ENCODE measurements at regions not wholly inside any gene's neighbourhood (a gene's known extent, or its start where the extent isn't known, plus 50 kb on each side); places are given as distances from the start of the nearest gene placed in this dataset.
"Not testable (repeated sequence)": the region's sequence is repeated elsewhere in the genome, so short reads cannot be mapped to it uniquely, and the experiment has no call there.

DNA sequence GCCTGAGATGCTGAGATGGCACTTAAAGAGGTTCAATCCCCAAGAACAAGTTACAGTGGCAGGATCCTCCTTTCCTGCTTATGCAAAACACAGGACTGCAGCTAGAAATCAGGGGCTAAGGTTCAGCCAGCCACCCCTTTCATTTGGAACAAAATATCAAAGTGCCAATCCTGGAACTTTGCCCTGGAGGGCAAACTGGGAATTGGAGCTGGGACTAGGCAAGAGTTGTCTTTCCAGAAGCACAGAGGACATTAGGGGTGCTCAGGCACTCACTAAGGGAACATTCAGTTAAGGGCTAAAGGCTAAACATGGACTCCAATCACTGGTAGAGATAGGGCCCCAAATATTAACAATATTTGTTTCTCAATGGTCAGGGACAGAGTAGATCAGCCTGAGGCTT lies 237.2 kb downstream of the EMP1 start:
- DNase-seq, result no peak

DNA sequence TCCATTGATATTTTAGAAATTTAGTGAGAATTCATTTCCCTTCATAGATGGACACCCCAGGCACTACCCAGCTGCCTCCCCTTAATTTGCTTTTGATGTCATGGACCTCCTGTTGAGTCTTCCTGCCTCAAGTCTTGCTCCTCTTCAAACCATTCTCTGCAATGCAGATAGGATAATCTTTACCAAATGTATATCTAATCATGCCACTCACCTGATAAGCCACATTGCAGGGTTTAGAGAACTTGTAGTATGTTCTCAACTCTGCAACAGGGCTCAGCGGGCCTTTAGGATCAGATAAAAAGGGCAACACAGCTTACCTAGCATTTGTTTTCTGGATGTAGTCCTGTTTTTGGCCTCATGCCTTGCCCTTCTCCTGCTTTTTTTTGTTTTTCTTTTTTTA lies 234.5 kb downstream of the EMP1 start:
- DNase-seq, result no peak

DNA sequence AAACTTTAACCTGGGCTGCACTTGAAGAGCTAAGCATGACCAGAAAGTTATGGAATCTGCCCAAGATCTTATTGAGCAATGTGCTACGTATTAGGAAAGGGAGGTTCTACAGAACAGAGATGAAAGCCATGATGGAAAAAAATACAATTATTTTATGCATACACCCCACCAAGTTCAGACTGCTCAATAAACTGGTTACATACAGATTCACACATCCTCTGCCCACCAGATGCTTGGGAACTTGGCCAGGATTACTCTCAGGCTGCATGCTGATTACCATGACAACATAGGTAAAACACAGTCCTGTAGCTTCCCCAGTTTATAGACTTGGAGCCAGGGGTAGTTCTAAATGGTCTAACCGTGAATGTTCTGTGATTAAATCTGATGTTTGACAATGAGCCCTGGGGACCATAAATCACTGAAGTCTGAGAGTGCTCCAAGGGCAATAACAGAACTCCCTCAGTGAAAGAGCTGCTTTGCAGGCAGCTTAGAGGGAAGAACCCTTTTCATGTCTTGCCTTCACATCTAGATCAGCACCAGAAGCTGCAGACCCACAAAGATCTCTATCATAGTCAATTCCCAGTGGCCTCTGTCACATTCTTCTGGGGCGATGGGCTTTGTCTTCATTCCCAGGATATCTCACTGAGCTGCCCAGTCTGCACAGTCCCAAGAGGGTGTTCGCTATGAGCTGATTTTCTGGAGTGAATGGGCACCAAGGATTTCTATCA lies 232.2 kb downstream of the EMP1 start:
- no peak for DNase-seq

DNA sequence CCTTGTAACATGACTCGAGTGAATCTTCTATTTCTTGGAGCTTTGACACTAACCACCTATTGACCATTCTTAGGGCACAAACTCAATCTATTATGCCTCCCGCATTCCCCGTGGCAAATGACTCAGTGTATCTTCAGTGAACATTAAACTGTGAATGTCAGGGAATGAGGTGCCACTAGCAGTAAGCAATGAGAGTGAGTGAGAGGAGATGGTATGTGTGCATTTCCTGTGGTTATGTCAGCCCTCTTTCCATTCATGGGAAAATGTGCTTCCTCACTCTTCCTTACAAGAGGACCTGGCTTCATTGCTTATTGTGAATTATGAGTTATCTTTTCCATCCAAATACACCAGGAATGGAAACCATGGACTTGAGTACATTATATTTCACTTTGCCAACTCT lies 229.2 kb downstream of the EMP1 start:
- no peak for DNase-seq

DNA sequence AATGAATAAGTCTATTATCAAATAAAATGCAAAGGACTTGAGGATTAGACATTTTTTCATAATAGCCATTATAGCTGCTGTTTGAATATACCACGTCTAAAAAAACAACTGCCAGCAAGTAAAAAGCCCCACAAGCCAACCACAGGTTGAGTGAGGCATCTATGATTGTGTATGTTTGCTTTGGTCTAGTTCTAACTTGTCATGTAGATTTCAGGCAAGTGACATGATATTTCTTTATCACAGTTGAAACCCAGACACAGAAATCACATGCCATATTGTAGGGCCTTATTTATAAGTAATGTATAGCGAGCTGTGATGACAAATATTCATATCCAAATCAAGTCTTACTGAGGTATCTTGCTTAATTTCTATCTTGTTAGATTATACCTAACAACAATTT lies 225.8 kb downstream of the EMP1 start:
- DNase-seq, result no peak

DNA sequence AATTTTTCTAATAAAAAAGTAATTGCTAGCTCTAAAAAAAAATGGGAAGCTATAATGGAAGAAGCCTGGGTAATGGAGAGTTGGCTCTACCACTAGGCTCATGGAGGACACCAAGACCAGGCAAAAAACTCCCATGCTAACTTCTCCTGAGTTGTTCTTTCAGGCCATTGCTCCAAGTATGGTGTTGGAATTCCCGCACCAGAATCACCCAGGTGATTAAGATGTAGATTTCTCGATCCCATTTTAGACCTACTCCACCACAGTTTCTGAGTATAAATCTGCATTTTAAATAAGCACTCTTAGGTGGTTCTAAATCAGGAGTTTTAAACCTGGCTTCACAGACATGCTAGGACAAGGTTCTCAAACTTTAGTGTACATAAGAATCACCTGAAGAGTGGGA lies 221.0 kb downstream of the EMP1 start:
- DNase-seq, result no peak

DNA sequence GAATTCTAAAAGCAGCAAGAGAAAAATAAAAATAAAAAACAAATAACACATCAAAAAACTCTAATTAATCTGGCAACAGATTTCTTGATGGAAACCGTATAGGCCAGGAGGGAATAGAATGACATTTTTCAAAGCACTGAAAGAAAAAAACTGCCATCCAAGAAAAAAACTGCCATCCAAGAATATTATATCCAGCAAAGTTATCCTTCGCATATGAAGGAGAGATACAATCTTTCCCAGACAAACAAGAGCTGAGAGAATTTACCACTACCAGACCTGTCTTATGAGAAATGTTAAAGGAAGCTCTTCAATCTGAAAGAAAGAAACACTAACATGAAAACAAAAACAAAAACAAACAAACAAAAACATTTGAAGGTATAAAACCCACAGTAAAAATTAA lies 214.8 kb downstream of the EMP1 start:
- DNase-seq, result no peak

DNA sequence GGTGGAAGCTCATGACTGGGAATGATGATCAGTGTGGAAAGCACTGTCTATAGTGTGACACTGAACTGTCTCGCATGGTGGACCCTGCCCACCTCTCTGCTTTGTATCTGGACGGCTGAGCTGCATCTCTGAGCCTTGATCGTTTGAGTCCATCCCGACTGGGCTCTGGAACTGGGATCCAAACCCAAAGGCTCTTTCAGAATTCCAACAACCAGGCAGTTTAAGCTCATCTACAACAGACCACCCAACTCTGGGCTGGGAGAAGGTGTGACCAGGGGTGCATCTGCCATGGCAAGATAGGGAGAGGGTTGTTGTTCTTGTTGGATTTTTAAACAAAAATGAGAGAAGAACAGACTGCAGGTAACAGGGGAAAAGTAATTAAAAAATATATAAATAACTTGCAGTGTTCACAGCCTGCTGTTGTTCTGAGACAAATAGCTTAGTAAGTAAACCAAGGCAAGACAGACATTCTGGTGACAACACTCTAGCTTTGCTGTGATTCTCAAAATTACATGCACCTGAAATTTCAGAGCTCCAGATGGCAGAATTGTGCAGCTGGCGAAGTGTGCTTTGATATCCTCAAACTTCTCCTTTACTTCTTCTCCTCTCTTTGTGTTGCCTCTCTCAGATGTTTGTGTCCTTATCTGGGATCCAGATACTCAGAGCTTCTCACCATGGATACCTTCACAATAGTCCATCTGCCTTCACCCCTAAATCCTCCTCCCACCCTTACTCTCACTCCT lies 209.6 kb downstream of the EMP1 start:
- DNase-seq, result peak; percentile 18

DNA sequence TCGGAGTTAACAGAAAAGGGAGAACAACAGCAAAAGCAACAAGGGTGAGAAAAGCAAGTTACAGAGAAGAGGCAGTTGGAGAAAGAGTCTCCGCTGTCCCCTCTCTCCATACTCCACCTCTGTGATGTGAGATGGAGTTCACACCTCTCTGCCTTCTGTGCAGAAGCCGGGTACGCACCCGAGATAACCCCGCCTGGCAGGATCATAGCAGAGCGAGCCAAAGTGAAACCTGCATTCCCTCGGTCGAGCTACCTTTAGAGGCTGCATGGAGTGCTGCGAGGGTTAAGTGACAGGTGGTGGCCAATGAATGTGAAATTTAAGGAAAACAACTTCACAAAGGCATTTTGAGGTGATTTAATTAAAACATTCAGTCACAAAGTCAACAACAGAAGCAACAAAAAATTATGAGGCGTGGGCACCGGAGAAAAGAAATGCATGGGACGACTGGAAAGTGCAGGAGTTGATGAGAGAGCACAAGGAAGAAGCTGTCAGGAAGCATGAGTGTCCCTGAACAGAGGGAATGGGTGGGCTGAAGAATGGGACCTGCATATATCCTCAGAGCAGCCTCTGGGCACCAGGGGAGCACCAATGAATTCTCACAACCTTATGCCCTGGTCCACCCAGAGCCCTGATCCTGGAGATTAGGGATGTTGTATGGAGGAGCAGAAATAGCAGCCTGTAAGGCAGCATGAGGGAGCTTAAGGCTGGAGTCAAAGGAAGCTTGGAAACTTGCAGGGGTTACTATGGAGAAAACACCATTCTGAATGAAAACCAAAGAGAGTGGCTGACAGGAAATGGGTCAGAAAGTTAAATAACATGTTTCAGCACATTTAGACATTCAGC lies 208.3 kb downstream of the EMP1 start:
- no peak for DNase-seq

DNA sequence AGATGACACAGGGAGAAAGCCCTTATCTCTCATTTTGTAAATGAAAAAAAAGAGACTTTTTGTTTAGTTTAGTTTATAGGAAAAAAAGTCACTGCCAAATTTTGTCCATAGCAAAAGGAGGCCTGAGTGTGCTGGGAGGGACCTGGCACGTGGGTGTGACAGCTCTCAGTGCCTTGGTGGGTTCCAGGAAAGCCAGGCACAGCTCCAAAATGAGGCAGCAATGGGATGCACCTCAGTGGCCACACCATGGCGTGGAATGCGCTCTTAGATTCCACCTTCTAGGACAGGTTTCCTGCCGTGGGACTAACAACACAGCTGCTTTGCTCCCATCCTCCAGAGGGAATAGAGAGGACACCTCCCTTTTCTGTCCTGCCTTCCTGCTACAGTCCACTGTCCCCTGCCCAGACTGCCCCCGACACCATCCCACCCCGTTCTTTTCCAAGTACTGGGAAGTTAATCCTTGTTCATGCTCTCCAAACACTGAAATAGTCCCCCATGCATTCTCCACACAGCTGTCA lies 207.6 kb downstream of the EMP1 start:
- no peak for DNase-seq

DNA sequence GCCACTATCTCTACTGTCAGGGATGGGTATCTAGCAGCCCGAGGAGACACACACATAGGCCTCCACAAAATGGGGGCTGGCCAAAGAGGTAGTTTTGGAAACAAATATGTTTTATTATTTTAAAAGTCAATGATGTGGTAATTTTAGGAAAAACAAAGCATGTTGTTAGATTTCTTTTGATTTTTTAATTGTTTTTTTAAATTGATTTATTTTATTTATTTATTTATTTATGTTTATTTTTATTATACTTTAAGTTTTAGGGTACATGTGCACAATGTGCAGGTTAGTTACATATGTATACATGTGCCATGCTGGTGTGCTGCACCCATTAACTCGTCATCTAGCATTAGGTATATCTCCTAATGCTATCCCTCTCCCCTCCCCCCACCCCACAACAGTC lies 194.8 kb downstream of the EMP1 start:
- DNase-seq, result not testable (repeated sequence)

DNA sequence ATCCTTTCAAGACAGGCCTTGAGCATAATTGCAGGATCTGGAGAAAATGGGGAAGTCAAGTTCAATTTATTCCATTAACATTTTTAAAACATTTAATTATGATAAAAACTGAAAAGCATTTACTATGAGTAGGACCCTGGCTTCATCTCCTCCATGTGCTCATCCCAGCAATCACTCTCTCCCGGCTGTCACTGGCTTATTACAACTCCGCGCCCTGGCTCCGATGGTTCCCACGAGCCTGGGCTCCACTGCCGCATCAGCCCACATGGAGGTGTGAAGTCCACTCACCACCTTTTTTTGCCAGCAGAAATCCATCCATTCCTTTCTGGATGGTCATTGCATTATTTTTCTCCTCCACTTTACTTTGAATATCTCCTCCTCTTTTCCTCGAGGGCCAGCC lies 194.4 kb downstream of the EMP1 start:
- DNase-seq, result no peak

DNA sequence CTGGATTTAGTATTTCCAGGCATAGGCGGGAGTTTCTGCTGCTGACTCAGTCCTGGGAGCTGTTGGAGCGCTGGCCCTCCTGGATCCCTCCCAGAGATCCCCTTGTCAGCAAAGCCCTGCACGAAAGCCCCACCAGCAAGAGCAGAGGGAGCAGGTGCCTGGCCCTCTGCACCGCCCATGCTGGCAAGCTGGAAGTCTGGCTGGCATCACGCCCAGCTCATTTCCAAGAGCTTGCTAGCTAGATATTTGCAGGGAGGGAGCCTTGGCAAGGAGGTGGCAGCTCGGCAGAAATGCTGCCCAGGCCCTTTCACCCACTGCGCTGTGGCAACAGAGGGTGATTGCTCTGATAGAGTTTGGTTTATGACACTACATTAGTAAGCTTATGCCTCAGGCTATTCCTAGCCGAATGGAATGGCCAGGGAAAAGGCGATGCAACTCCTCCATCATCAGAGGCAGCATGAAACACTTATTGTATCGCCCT lies 193.9 kb downstream of the EMP1 start:
- no peak for DNase-seq

DNA sequence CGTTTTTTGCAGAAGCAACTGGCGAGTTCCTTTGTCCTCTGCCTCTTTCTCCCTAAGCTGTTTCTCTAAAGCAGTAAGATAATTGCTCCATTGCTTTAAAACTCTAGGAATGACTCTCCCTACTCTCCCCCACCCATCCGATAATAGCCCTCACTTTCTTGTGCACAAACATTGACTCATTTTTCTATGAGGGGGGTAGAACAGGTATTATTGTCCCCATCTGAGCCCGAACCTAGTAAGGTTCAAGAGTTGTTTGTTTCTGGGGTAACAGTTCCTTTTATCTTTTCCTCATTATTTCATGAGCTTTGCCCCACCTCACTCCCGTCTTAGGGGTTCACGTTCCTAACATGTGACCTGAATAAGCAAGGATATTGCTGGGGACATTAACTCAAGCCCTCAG lies 190.6 kb downstream of the EMP1 start:
- DNase-seq, result no peak

DNA sequence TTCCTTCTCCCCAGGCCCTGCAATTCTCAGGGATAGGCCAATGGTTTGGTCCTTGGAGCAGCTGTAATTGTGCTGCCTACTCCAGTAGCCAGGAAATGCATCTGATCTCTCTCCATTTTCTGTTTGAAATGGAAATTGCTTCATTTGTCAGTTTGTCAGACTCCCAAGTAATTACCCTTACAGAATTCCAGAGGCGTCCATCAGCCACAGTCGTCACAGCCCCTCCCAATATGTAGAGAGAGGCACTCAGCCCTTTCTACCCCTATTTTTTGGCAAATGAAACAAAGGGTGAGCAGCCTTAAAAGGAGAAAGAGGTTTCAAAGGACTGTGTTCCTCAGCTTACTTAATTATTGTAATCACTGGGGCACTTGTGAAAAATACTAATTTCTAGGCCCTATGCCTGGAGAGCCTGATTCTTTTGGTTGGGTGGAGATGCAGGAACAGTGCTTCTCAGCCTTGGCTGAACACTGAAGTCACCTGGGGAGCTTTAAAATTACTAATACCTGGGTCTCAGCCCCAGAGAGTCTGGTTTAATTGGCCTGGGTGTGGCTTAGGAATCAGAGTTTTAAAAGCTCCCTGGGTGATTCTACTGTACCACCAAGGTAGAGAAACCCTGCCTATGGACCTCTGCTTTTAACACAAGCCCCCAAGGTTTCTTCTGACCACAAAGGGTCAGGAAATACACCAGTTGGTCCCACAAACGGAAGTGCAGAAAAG lies 190.0 kb downstream of the EMP1 start:
- DNase-seq, result no peak

DNA sequence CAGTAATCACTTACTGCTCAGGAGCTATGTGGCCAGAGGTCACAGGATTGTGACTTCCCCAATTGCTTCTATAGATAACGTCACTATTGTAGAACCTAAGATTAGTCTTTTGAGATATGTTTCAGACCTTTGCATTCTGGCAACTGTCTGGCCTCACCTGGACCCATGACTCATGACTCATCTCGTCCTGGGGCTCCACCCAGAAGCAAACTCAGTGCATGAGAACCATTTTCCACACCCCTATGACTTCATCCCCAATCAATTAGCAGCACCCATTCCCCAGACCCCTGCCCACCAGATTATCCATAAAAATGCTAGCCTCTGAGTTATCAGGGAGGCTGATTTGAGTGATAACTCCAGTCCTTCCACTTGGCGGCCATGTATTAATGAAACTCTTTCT lies 186.9 kb downstream of the EMP1 start:
- DNase-seq, result no peak

DNA sequence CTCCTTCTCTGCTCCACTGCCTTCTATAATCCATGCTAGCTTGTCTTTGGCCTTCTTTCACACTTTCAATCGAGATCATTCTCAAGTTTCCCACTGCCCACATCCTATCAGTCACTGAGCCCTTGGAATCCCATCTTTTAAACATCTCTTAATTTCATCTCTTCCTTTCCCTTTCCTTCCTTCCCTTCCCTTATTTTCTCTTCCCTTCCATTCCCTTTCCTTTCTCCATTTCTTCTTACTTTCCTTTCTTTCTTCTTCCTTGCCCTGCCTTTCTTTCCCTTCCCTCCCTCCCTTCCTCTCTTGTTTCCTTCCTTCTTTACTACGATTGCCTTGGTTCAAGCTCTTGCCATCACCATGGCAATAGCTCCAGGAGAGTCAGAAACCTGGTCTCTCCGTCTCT lies 183.8 kb downstream of the EMP1 start:
- no peak for DNase-seq

DNA sequence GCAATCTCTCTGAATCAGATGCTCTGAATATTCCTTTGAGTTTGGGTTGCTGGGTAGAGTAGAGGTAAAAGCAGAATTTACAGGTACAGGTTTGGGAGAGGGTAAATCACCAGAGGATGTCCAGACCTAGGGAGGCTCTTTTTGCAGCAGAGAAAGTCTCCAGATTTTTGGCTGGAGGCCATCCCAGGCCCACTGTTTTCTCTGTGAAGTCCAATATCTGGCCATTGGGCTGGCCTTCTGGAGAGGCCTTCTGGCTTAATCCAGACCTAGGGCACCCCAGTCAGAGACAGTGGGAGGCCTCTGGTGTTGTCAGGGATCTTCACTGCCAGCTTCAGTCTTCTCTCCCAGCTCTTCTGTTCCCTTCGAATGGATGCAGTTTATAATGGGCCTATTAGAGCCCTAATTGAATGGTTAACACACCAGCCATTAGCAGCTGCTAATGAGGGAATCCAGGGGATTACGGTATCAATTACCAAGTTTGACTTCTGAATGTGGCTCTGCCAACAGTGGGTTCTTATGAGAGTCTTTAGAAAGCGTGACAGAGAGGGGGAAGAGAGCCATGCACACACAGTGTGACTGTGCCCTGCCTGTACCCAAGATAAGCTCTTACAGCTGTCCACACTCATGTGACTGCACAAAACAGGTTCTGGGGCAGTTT lies 183.1 kb downstream of the EMP1 start:
- no peak for DNase-seq

DNA sequence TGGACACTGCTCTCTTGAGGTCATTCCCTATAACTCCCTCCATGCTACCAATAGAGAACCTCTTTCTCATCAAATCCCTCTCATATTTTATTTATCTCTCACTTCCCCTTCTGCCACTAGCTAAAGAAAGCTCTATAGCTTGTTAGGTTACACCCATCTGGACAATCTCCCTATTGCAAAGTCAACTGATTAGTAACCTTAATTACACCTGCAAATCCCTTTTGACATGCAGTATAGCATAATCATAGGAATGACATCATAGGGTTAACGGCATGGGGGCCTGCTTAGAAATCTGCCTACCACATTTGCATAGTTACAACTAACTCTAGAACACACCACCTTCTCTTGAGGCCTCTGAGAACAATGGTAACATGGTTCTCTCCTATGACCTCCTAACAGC lies 181.2 kb downstream of the EMP1 start:
- no peak for DNase-seq

DNA sequence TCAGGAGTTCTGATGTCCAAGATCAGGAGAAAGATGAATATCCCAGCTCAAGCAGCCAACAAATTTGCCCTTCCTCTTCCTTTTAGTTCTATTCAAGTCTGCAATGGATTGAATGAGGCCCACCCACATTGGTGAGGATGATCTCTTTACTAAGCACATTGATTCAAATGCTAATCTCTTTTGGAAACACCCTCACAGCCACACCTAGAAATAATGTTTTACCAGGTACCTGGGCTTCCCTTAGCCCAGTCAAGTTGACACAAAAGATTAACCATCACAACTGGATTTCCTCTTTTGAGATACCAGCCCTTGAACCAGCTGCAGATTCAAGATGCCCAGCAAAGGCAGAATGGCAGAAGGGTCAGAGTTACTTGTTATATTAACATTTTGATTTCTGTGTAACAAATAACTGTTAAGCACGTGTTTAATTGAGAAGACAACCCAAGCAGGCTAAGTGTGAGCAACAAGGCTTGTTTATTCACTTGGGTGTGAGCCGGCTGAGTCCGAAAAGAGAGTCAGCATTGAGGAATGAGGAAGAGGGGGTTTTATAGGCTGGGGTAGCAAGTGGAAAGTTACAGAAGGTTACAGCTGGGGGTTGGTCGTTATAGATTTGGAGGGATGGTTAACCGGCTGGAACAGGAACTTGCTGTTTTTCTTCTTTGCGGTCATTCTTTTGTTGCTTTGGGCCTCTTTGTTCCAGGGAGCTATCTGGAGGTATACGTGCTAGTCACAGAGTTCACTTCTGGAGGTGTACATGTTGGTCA lies 180.3 kb downstream of the EMP1 start:
- no peak for DNase-seq

DNA sequence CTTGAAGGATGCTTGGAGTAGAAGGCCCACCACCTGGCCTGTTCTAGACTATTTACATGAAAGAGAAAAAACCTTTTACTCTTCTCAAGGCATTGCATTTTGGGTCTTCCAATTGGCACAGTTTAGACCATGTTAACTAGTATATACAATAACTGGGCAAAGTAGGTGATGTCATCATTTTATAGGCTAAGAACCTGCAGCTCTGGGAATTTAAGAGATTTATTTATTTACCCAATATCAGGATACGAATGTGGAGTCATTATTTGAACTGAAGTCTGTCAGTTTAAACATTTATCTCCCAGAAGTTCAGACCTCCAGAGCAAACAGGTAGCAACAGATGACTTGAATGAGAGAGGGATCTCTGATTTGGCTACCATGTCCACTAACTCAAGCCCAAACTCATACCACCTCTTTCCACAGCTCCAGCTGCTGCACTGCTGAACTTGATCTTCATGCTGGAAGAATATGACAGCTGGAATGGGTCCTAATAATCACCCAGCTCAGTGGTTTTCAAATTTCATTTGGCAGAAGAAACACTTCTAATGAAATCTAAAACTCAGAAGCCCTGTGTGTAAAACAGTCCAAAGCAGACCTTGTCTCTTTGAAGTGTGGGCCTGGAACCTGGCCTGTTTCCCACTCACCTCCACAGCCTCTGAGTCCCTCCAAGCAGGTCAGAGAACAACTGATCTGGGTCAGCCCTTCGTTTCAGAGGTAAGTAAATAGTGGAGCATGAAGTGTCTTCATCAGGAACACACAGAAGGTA lies 179.2 kb downstream of the EMP1 start:
- no peak for DNase-seq

All from OCI-M1 (cell line).